IMR-90 (cell line): ENCODE measurements at regions not wholly inside any gene's neighbourhood (a gene's known extent, or its start where the extent isn't known, plus 50 kb on each side); places are given as distances from the start of the nearest gene placed in this dataset.

Experiments
- CEBPB ChIP-seq: IDR thresholded peaks from 2 replicates; pipeline ENCODE4 v1.6.1; 2012; ENCODE audit warnings: low read depth, low read length, improper control_type of control experiment
- CTCF ChIP-seq: conservative IDR thresholded peaks from 2 replicates; pipeline ENCODE4 v1.5.1; 2012; ENCODE audit warnings: mild to moderate bottlenecking, low read depth, low read length, improper control_type of control experiment
- FOS ChIP-seq: fragments of 150-350 bp; IDR thresholded peaks from 2 replicates; pipeline ENCODE4 v1.6.1; 2016; ENCODE audit warnings: low read depth, low read length
- MAZ ChIP-seq: IDR thresholded peaks from 2 replicates; pipeline ENCODE4 v1.6.1; 2012; ENCODE audit warnings: low read depth, mild to moderate bottlenecking, low read length, improper control_type of control experiment, moderate library complexity, borderline replicate concordance

DNA sequence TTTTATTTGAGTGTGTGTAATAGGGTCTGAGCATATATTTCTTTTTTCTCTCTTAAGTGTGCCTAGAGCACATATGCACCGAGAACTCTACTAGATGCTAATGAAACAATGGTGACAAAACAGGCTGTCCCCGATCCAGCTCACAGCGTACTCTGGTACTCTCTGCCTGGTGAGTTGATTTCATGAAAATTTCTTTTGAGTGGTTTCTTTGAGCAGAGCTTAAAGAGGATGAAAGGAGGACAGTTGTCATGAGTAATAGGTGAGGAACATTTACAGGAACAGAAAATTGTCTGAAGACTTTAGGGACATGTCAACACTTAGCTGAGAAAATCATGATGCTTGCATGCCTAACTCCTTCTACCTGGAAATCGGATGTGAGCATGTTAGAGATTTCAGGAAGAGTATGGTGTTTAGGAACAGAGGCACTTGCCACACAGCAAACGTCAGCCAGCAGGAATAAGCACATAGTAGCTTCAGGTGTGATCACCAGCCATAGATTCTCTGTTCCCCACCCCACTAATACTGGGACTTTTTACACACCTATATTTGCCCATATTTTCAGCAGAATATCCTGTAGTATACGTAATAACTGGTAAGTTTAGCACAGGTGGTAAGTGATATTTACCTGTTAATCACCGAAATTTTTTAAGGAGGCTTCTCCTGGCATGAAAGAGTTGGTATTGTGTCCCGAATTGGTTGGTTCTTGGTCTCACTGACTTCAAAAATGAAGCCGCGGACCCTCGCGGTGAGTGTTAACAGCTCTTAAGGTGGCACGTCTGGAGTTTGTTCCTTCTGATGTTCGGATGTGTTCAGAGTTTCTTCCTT is 111.1 kb downstream of the ZNF330 start:
- TF ChIP-seq CTCF = no peak
- TF ChIP-seq MAZ = no peak
- TF ChIP-seq CEBPB = no peak
- TF ChIP-seq FOS = no peak
